ENCODE measurements at regions not wholly inside any gene's neighbourhood (a gene's known extent, or its start where the extent isn't known, plus 50 kb on each side); places are given as distances from the start of the nearest gene placed in this dataset.
"Not testable (repeated sequence)": the region's sequence is repeated elsewhere in the genome, so short reads cannot be mapped to it uniquely, and the experiment has no call there.

- no peak for DNase-seq (ENCODE audit: low read depth, low spot score)
- in situ Hi-C loops (cut with HindIII; ENCODE audit: low pct_unique_long_range_greater_than_20kb, low sequenced_read_pairs): no loop called here
Measured at GRCh38 chr6:12606616-12607015, 110.0 kb upstream of the PHACTR1 start.

- in situ Hi-C loops (cut with HindIII; ENCODE audit: low pct_unique_long_range_greater_than_20kb, low sequenced_read_pairs): no loop called here
Measured at GRCh38 chr6:12608016-12608860, 108.3 kb upstream of the PHACTR1 start.

GRCh38 chr6:12608874-12609273 lies 107.7 kb upstream of the PHACTR1 start:
- DNase-seq (ENCODE audit: low read depth, low spot score): no peak
- in situ Hi-C loops (cut with HindIII; ENCODE audit: low pct_unique_long_range_greater_than_20kb, low sequenced_read_pairs): no loop called here

More at GRCh38 chr6:12608016-12608860, 108.3 kb upstream of the PHACTR1 start:
- no peak for DNase-seq (ENCODE audit: low read depth, low spot score)

- no peak for DNase-seq (ENCODE audit: low read depth, low spot score)
- in situ Hi-C loops (cut with HindIII; ENCODE audit: low pct_unique_long_range_greater_than_20kb, low sequenced_read_pairs): no loop called here
Measured at GRCh38 chr6:12609751-12610150, 106.8 kb upstream of the PHACTR1 start.

GRCh38 chr6:12610862-12611261 lies 105.7 kb upstream of the PHACTR1 start:
- in situ Hi-C loops (cut with HindIII; ENCODE audit: low pct_unique_long_range_greater_than_20kb, low sequenced_read_pairs): no loop called here
- no peak for DNase-seq (ENCODE audit: low read depth, low spot score)

GRCh38 chr6:12613811-12614210 lies 102.8 kb upstream of the PHACTR1 start:
- in situ Hi-C loops (cut with HindIII; ENCODE audit: low pct_unique_long_range_greater_than_20kb, low sequenced_read_pairs): no loop called here
- DNase-seq (ENCODE audit: low read depth, low spot score): no peak

- in situ Hi-C loops (cut with HindIII; ENCODE audit: low pct_unique_long_range_greater_than_20kb, low sequenced_read_pairs): no loop called here
- no peak for DNase-seq (ENCODE audit: low read depth, low spot score)
Measured at GRCh38 chr6:12614456-12614855, 102.1 kb upstream of the PHACTR1 start.

- in situ Hi-C loops (cut with HindIII; ENCODE audit: low pct_unique_long_range_greater_than_20kb, low sequenced_read_pairs): no loop called here
- no peak for DNase-seq (ENCODE audit: low read depth, low spot score)
Measured at GRCh38 chr6:12618296-12618695, 98.3 kb upstream of the PHACTR1 start.

- DNase-seq (ENCODE audit: low read depth, low spot score): no peak
- in situ Hi-C loops (cut with HindIII; ENCODE audit: low pct_unique_long_range_greater_than_20kb, low sequenced_read_pairs): no loop called here
Measured at GRCh38 chr6:12621754-12622153, 94.8 kb upstream of the PHACTR1 start.

- DNase-seq (ENCODE audit: low read depth, low spot score): no peak
- in situ Hi-C loops (cut with HindIII; ENCODE audit: low pct_unique_long_range_greater_than_20kb, low sequenced_read_pairs): no loop called here
Measured at GRCh38 chr6:12622566-12622965, 94.0 kb upstream of the PHACTR1 start.

- DNase-seq (ENCODE audit: low read depth, low spot score): no peak
- in situ Hi-C loops (cut with HindIII; ENCODE audit: low pct_unique_long_range_greater_than_20kb, low sequenced_read_pairs): no loop called here
Measured at GRCh38 chr6:12624142-12624837, 92.3 kb upstream of the PHACTR1 start.

- in situ Hi-C loops (cut with HindIII; ENCODE audit: low pct_unique_long_range_greater_than_20kb, low sequenced_read_pairs): no loop called here
- no peak for DNase-seq (ENCODE audit: low read depth, low spot score)
Measured at GRCh38 chr6:12627053-12627452, 89.5 kb upstream of the PHACTR1 start.

- DNase-seq (ENCODE audit: low read depth, low spot score): no peak
- in situ Hi-C loops (cut with HindIII; ENCODE audit: low pct_unique_long_range_greater_than_20kb, low sequenced_read_pairs): no loop called here
Measured at GRCh38 chr6:12628327-12628726, 88.2 kb upstream of the PHACTR1 start.

- DNase-seq (ENCODE audit: low read depth, low spot score); in situ Hi-C loops (cut with HindIII; ENCODE audit: low pct_unique_long_range_greater_than_20kb, low sequenced_read_pairs): not testable (repeated sequence)
Measured at GRCh38 chr6:12633746-12634145, 82.8 kb upstream of the PHACTR1 start.

- DNase-seq (ENCODE audit: low read depth, low spot score): no peak
- in situ Hi-C loops (cut with HindIII; ENCODE audit: low pct_unique_long_range_greater_than_20kb, low sequenced_read_pairs): no loop called here
Measured at GRCh38 chr6:12635375-12635774, 81.2 kb upstream of the PHACTR1 start.

GRCh38 chr6:12635813-12636212 lies 80.8 kb upstream of the PHACTR1 start:
- no peak for DNase-seq (ENCODE audit: low read depth, low spot score)
- in situ Hi-C loops (cut with HindIII; ENCODE audit: low pct_unique_long_range_greater_than_20kb, low sequenced_read_pairs): no loop called here

GRCh38 chr6:12636336-12636735 lies 80.2 kb upstream of the PHACTR1 start:
- DNase-seq (ENCODE audit: low read depth, low spot score): no peak
- in situ Hi-C loops (cut with HindIII; ENCODE audit: low pct_unique_long_range_greater_than_20kb, low sequenced_read_pairs): no loop called here

- DNase-seq (ENCODE audit: low read depth, low spot score): peak; percentile 82
- in situ Hi-C loops (cut with HindIII; ENCODE audit: low pct_unique_long_range_greater_than_20kb, low sequenced_read_pairs): no loop called here
Measured at GRCh38 chr6:12637960-12638641, 78.5 kb upstream of the PHACTR1 start.
